Upper lobe of left lung (tissue), 6 donors: ENCODE measurements at regions not wholly inside any gene's neighbourhood (a gene's known extent, or its start where the extent isn't known, plus 50 kb on each side); places are given as distances from the start of the nearest gene placed in this dataset.

Experiments used
- ATAC-seq, 2 donors: fragments of 200-7000 bp; cut with Tn5 transposase; one replicate each; pipeline ENCODE4 v1.9.1; 2022; ENCODE audit warnings: mild to moderate bottlenecking in 2 of 2, moderate library complexity in 2 of 2; ENCODE audit not compliant: low FRiP score in 2 of 2
- DNase-seq, 2 donors: peaks; one replicate each; pipeline ENCODE4 v3.0.0-alpha.2; 2019 to 2020
- H3K27ac ChIP-seq, 4 donors: fragments of 200-600 bp; sonication (generic); one replicate each; pipeline ENCODE4 v1.5.1; 2016 to 2019
- H3K27me3 ChIP-seq, 4 donors: fragments of 200-600 bp; sonication (generic); one replicate each; pipeline ENCODE4 v1.5.1; 2017 to 2019
- H3K36me3 ChIP-seq, 4 donors: fragments of 200-600 bp; sonication (generic); one replicate each; pipeline ENCODE4 v1.5.1; 2016 to 2019
- H3K4me1 ChIP-seq, 4 donors: fragments of 200-600 bp; sonication (generic); one replicate each; pipeline ENCODE4 v1.5.1; 2018 to 2019
- H3K4me3 ChIP-seq, 4 donors: fragments of 200-600 bp; sonication (generic); one replicate each; pipeline ENCODE4 v1.5.1; 2017 to 2019; ENCODE audit warnings: mild to moderate bottlenecking in 2 of 4, moderate library complexity in 1 of 4
- H3K9me3 ChIP-seq, 4 donors: fragments of 200-600 bp; sonication (generic); one replicate each; pipeline ENCODE4 v1.5.1; 2018 to 2019
- CTCF ChIP-seq, 6 experiments: fragments of 450-650 bp in 4 of 6; fragments of 200-600 bp in 2 of 6; sonication (generic) in 2 of 6; IDR thresholded peaks; one replicate each; pipeline ENCODE4 v1.5.1; 2016 to 2019; ENCODE audit warnings: antibody characterized with exemption in 6 of 6
- EP300 ChIP-seq, 4 donors: sonication (generic); formaldehyde crosslinking; IDR thresholded peaks; one replicate each; pipeline ENCODE4 v1.5.1; 2017; ENCODE audit warnings: antibody characterized with exemption in 4 of 4, control low read depth in 2 of 4
- POLR2A ChIP-seq, 4 donors: fragments of 450-650 bp; IDR thresholded peaks; one replicate each; pipeline ENCODE4 v1.5.1; 2016 to 2017; ENCODE audit warnings: antibody characterized with exemption in 4 of 4, mild to moderate bottlenecking in 2 of 4
- POLR2AphosphoS5 ChIP-seq, 2 donors: sonication (generic); formaldehyde crosslinking; IDR thresholded peaks; one replicate each; pipeline ENCODE4 v1.5.1; 2017; ENCODE audit warnings: antibody characterized with exemption in 2 of 2
- WGBS, 2 donors: methylation state at CpG; one replicate each; pipeline ENCODE4 v1.1.5; 2017 to 2018; 5-methylcytosine and 5-hydroxymethylcytosine counted together
- donor health status: DM: no; HTN: no; CAD: no; lungs with moderate emphysema.
- donor health status: DM: no; HTN: yes; CAD: no; lungs with severe emphysema.

DNA sequence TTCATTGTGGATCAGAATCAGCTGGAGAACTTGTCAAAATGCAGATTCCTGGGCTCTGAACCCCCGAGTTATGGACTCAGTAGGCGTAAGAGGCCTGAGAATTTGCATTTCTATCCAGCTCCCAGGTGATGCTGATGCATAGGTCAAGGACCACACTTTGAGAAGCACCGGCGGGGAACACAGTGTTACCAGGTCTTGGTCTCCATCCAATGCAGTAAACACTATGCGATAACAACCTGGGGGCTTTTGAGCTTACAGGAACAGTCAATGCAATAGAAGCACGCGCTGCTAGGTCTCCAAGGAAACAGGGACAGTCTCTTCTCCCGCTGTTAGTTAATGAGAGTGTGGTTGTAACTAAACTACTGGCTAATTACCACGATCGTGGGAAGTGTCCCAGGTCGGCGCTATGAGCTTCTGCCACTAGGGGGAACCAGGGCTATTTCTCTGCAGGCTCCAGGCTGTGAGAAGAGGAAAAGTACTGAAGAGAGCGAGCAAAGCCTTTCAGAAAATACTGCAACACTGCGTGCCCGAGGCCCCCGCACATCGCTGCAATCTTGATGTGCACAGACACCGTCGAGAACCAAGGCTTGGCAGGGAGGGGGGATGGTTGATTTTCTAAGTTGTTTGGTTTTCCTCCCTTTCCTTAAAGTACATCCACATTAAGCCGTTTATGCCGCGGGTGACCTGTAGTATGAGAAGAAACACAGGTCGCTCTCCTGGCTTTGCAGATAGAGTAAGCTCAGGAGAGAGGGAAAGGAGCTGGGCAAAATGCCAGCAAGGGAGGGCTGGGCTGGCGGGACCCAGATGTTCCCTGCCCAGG is 52.0 kb upstream of the KCNA1 start:
- Histone ChIP-seq H3K4me1 (peaks cover 11 to 16% (median 13%) of the 10 kb centered on the region in 4 donors), H3K27me3 (peaks cover 0 to 4% (median 0%) of the 10 kb centered on the region in 4 donors), H3K4me3 (peak overlapping the region in 2 of 4 donors; percentile 29 to 31), H3K36me3 (no peaks in the 10 kb centered on the region), H3K27ac (no peak overlapping the region), H3K9me3 (no peaks in the 10 kb centered on the region)
- peak in 1 of 2 donors; percentile 57 for DNase-seq
- TF ChIP-seq CTCF (IDR thresholded peaks at IDR 0.05) (peak; percentile 53 to 83 (median 77)), POLR2AphosphoS5 (IDR thresholded peaks at IDR 0.05) (no peak)
- ATAC-seq, result peak; percentile 72 to 86
- 8% methylated on average over 20 to 24 of the region's 24 CpGs for WGBS, 2 donors

- TF ChIP-seq POLR2AphosphoS5 (IDR thresholded peaks at IDR 0.05) (no peak), CTCF (IDR thresholded peaks at IDR 0.05) (no peak), POLR2A (IDR thresholded peaks at IDR 0.05) (no peak), EP300 (IDR thresholded peaks at IDR 0.05) (no peak)
- H3K4me3 ChIP-seq, result peak overlapping the region in 1 of 4 donors; percentile 29
- 14 to 45% methylated on average over 9 of the region's 9 CpGs for WGBS, 2 donors
- H3K36me3 ChIP-seq, result no peaks in the 10 kb centered on the region
- DNase-seq, result peak in 1 of 2 donors; percentile 36
- ATAC-seq, result no peak
- H3K27ac ChIP-seq, result no peak overlapping the region
- H3K4me1 ChIP-seq, result peaks cover 11 to 16% (median 13%) of the 10 kb centered on the region in 4 donors
- H3K9me3 ChIP-seq, result no peaks in the 10 kb centered on the region
- H3K27me3 ChIP-seq, result peaks cover 0 to 4% (median 0%) of the 10 kb centered on the region in 4 donors
Measured at GRCh38 chr12:4858386-4858785, 51.3 kb upstream of the KCNA1 start.

GRCh38 chr12:4859478-4860210 is 50.1 kb upstream of the KCNA1 start:
- no peak for ATAC-seq
- Histone ChIP-seq H3K9me3 (no peaks in the 10 kb centered on the region), H3K27me3 (peaks cover 0 to 4% (median 0%) of the 10 kb centered on the region in 4 donors), H3K4me3 (no peak overlapping the region), H3K27ac (no peak overlapping the region), H3K36me3 (no peaks in the 10 kb centered on the region), H3K4me1 (peaks cover 11 to 16% (median 13%) of the 10 kb centered on the region in 4 donors)
- 67 to 82% methylated on average over 5 to 8 of the region's 8 CpGs for WGBS, 2 donors
- DNase-seq, result no peak
- TF ChIP-seq POLR2AphosphoS5 (IDR thresholded peaks at IDR 0.05), result no peak
- no peak for TF ChIP-seq EP300 (IDR thresholded peaks at IDR 0.05)
- TF ChIP-seq POLR2A (IDR thresholded peaks at IDR 0.05), result no peak
- TF ChIP-seq CTCF (IDR thresholded peaks at IDR 0.05), result no peak
